ENCODE measurements at regions not wholly inside any gene's neighbourhood (a gene's known extent, or its start where the extent isn't known, plus 50 kb on each side); places are given as distances from the start of the nearest gene placed in this dataset.

GRCh38 chr2:104028061-104028460 is 825.9 kb upstream of the POU3F3 start:
- no peak overlapping the region for H3K4me2 ChIP-seq (ENCODE audit: insufficient read depth, insufficient read length, low read length)
- no peak overlapping the region for H2BK120ac ChIP-seq (ENCODE audit: low read depth, low read length, poor library complexity, severe bottlenecking)
- no CpG with 5 or more reads among the region's 4 CpGs for WGBS (ENCODE audit: extremely low coverage, insufficient read length, low lambda C conversion rate)
- H3K4ac ChIP-seq (ENCODE audit: low read depth, low read length), result no peak overlapping the region
- H2AFZ ChIP-seq (ENCODE audit: low read length), result no peak overlapping the region
- peaks cover 4% of the 10 kb centered on the region; the same call in 1 of the 2 replicates for H3K4me1 ChIP-seq (ENCODE audit: insufficient read depth, low read length)
- no peaks in the 10 kb centered on the region for H3K9me3 Mint-ChIP-seq
- H3K18ac ChIP-seq (ENCODE audit: insufficient read length, low read depth, low read length), result no peak overlapping the region
- H3K23ac ChIP-seq (ENCODE audit: insufficient read length, low read depth, low read length), result no peak overlapping the region
- no peaks in the 10 kb centered on the region for H3K79me2 ChIP-seq (ENCODE audit: insufficient read depth, low read length)
- no peak overlapping the region for H2AK5ac ChIP-seq (ENCODE audit: insufficient read length, low read length)
- H3K56ac ChIP-seq (ENCODE audit: insufficient read length, low read depth, low read length), result no peak overlapping the region
- H3K23me2 ChIP-seq (ENCODE audit: insufficient read length, low read depth, low read length, poor library complexity, severe bottlenecking), result no peaks in the 10 kb centered on the region
- no peaks in the 10 kb centered on the region for H3K36me3 Mint-ChIP-seq (ENCODE audit: insufficient read depth in 1 of 3, low read depth in 3 of 3)
- no peak overlapping the region for H3K14ac ChIP-seq (ENCODE audit: insufficient read depth, low read length)
- H3K27ac Mint-ChIP-seq, result no peak overlapping the region
- no peak overlapping the region for H2BK15ac ChIP-seq (ENCODE audit: low read depth, low read length)
- H2BK5ac ChIP-seq (ENCODE audit: insufficient read length, low read length), result no peak overlapping the region
- DNase-seq, result no peak
- H3K9me3 ChIP-seq (ENCODE audit: control insufficient read depth, low read depth, low read length), result no peaks in the 10 kb centered on the region
- no peak overlapping the region for H4K91ac ChIP-seq (ENCODE audit: insufficient read length, low read depth, low read length)
- no peak overlapping the region for H2BK12ac ChIP-seq (ENCODE audit: insufficient read length, low read depth, low read length)
- no peak overlapping the region for H3K27ac ChIP-seq (ENCODE audit: insufficient read length, low read depth, low read length)
- peaks cover 17 to 19% of the 10 kb centered on the region in 2 experiments for H3K4me1 Mint-ChIP-seq
- no peak overlapping the region for H3K4me3 Mint-ChIP-seq
- no peak for TF ChIP-seq CTCF (conservative IDR thresholded peaks at IDR 0.05)
- no peak overlapping the region for H3T11ph ChIP-seq (ENCODE audit: low read length)
- H4K20me1 ChIP-seq (ENCODE audit: control insufficient read depth, insufficient read depth, insufficient read length), result no peaks in the 10 kb centered on the region
- no peaks in the 10 kb centered on the region for H3K79me1 ChIP-seq (ENCODE audit: insufficient read depth, low read depth, low read length, poor library complexity, severe bottlenecking)
- H3K27me3 Mint-ChIP-seq (ENCODE audit: low read depth), result no peaks in the 10 kb centered on the region
- no peak overlapping the region for H4K5ac ChIP-seq (ENCODE audit: insufficient read length, low read depth, low read length)
- no peak overlapping the region for H3K9ac ChIP-seq (ENCODE audit: extremely low read depth, insufficient read length, low read length)
- no peak overlapping the region for H4K8ac ChIP-seq (replicated peaks; ENCODE audit: insufficient read length, low read depth, low read length)
- H3K27me3 ChIP-seq (ENCODE audit: insufficient read depth, low read length), result no peaks in the 10 kb centered on the region
- no peak overlapping the region for H2BK20ac ChIP-seq (ENCODE audit: low read depth, low read length, poor library complexity, severe bottlenecking)

All from H9 (cell line).